Osteocyte (in vitro differentiated cells): ENCODE measurements at regions not wholly inside any gene's neighbourhood (a gene's known extent, or its start where the extent isn't known, plus 50 kb on each side); places are given as distances from the start of the nearest gene placed in this dataset.
"Not testable (repeated sequence)": the region's sequence is repeated elsewhere in the genome, so short reads cannot be mapped to it uniquely, and the experiment has no call there.

ENCODE experiments used
- DNase-seq: peaks from one replicate; pipeline ENCODE4 v3.0.0; 2021; ENCODE audit warnings: mixed read lengths; ENCODE audit not compliant: unreplicated experiment; ENCODE audit errors: extremely low spot score
- H3K27ac Mint-ChIP-seq: one replicate; pipeline ENCODE4 v1.8.0; 2021; ENCODE audit warnings: mild to moderate bottlenecking, mixed read lengths; ENCODE audit not compliant: unreplicated experiment
- H3K27me3 Mint-ChIP-seq: one replicate; pipeline ENCODE4 v1.8.0; 2021; ENCODE audit warnings: mixed read lengths; ENCODE audit not compliant: unreplicated experiment
- H3K36me3 Mint-ChIP-seq: one replicate; pipeline ENCODE4 v1.8.0; 2021; ENCODE audit warnings: mixed read lengths; ENCODE audit not compliant: unreplicated experiment
- H3K4me1 Mint-ChIP-seq: one replicate; pipeline ENCODE4 v1.8.0; 2021; ENCODE audit warnings: mixed read lengths; ENCODE audit not compliant: unreplicated experiment
- H3K4me3 Mint-ChIP-seq: one replicate; pipeline ENCODE4 v1.8.0; 2021; ENCODE audit warnings: mild to moderate bottlenecking, moderate library complexity, mixed read lengths; ENCODE audit not compliant: unreplicated experiment
- H3K9me3 Mint-ChIP-seq: one replicate; pipeline ENCODE4 v1.8.0; 2021; ENCODE audit warnings: mixed read lengths; ENCODE audit not compliant: unreplicated experiment
- CTCF ChIP-seq: fragments of 200-600 bp; sonication (generic); IDR thresholded peaks from 2 replicates; pipeline ENCODE4 v1.5.0; 2021; ENCODE audit warnings: antibody characterized with exemption, mild to moderate bottlenecking, moderate library complexity

- Mint-ChIP-seq H3K4me3 (no peak overlapping the region), H3K27ac (no peak overlapping the region), H3K4me1 (no peaks in the 10 kb centered on the region), H3K27me3 (no peaks in the 10 kb centered on the region), H3K9me3 (no peaks in the 10 kb centered on the region), H3K36me3 (no peaks in the 10 kb centered on the region)
- DNase-seq = no peak
- no peak for TF ChIP-seq CTCF
Measured at GRCh38 chr3:148540851-148541250, 156.9 kb upstream of the AGTR1 start.

DNA sequence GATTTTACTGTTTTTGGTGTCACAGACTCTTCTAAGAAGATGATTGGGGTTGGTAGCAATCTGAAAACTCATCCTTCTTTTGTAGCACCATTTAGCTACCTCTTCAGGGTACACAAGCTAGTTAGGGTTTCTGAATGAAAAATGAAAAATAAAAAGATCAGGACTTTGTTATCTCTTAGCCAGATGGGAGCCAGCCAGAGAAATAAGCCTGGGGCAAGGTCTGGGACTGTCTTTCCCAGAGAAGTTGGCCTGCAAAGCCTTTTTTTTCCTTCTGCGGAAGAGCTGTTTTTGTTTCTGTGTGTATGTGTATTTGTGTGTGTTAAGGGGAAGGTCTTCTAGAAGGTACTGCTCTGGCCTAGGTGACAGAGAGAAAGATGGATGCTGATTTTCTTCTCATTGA is 150.7 kb upstream of the AGTR1 start:
- Mint-ChIP-seq H3K27me3 (no peaks in the 10 kb centered on the region), H3K9me3 (peaks cover 4% of the 10 kb centered on the region), H3K4me3 (no peak overlapping the region), H3K27ac (no peak overlapping the region), H3K4me1 (peaks cover 9% of the 10 kb centered on the region), H3K36me3 (no peaks in the 10 kb centered on the region)
- TF ChIP-seq CTCF = no peak
- DNase-seq = no peak

DNA sequence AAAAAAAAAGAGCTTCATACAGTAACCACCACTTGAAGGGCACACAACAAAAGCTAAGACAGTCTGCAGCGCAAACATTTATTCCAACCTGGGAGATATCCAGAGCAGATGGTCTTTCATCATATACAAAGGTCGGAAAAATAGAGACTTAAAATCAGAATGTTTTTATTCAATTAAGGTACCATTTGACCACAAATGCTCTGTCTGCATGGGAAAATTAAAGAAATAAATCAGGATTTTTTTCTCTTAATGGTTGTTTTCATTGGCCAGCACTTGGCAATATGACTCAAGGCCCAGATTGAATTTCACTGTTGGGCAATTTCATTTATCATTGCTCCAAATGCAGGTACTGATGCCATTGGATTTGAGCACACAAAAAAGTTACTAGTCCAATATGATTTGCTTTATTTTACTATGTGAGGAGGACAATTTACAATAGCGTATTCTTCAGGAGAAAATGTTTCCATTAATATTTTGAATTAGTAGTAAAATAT is 145.9 kb upstream of the AGTR1 start:
- no peak overlapping the region for H3K27ac Mint-ChIP-seq
- H3K27me3 Mint-ChIP-seq = no peaks in the 10 kb centered on the region
- no peaks in the 10 kb centered on the region for H3K36me3 Mint-ChIP-seq
- DNase-seq = no peak
- peaks cover 4% of the 10 kb centered on the region for H3K9me3 Mint-ChIP-seq
- H3K4me1 Mint-ChIP-seq = peaks cover 9% of the 10 kb centered on the region
- no peak overlapping the region for H3K4me3 Mint-ChIP-seq
- no peak for TF ChIP-seq CTCF

- Mint-ChIP-seq H3K4me3 (no peak overlapping the region), H3K9me3 (peaks cover 4% of the 10 kb centered on the region), H3K36me3 (no peaks in the 10 kb centered on the region), H3K4me1 (peaks cover 3% of the 10 kb centered on the region), H3K27me3 (no peaks in the 10 kb centered on the region), H3K27ac (no peak overlapping the region)
- DNase-seq = no peak
- TF ChIP-seq CTCF = no peak
Measured at GRCh38 chr3:148554367-148554766, 143.3 kb upstream of the AGTR1 start.

DNA sequence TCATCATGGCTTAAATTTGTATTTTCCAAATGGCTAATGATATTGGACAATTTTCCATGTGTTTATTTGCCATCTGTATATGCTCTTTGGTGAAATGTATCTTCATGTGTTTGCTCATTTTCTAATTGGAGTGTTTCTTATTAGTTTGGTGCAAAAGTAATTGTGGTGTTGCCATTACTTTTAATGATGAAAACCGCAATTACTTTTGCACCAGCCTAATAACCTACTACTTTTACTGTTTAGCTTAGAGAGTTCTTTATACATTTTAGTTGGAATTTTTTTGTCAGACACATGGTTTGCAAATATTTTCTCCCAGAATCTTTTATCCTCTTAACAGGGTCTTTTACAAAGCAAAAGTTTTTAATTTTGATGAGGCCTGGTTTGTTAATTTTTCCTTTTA is 141.0 kb upstream of the AGTR1 start:
- peaks cover 2% of the 10 kb centered on the region for H3K9me3 Mint-ChIP-seq
- peaks cover 1% of the 10 kb centered on the region for H3K4me1 Mint-ChIP-seq
- no peaks in the 10 kb centered on the region for H3K36me3 Mint-ChIP-seq
- TF ChIP-seq CTCF = no peak
- H3K27ac Mint-ChIP-seq = no peak overlapping the region
- no peak overlapping the region for H3K4me3 Mint-ChIP-seq
- DNase-seq = no peak
- no peaks in the 10 kb centered on the region for H3K27me3 Mint-ChIP-seq

- not testable (repeated sequence) for H3K9me3 Mint-ChIP-seq, H3K4me3 Mint-ChIP-seq, H3K36me3 Mint-ChIP-seq, H3K27ac Mint-ChIP-seq, H3K27me3 Mint-ChIP-seq, DNase-seq
- H3K4me1 Mint-ChIP-seq = peaks cover 10% of the 10 kb centered on the region
Measured at GRCh38 chr3:148577579-148577978, 120.1 kb upstream of the AGTR1 start.
